HG02610 (cell line): ENCODE measurements at regions not wholly inside any gene's neighbourhood (a gene's known extent, or its start where the extent isn't known, plus 50 kb on each side); places are given as distances from the start of the nearest gene placed in this dataset.
"Not testable (repeated sequence)": the region's sequence is repeated elsewhere in the genome, so short reads cannot be mapped to it uniquely, and the experiment has no call there.

ENCODE experiments used
- ATAC-seq: cut with Tn5 transposase; IDR thresholded peaks from one replicate; pipeline ENCODE4 v1.9.1; 2021; ENCODE audit warnings: mild to moderate bottlenecking, moderate library complexity; ENCODE audit not compliant: unreplicated experiment

GRCh38 chr14:71551291-71551950 is 380.8 kb upstream of the RGS6 start:
- ATAC-seq = no peak

GRCh38 chr14:71552809-71553208 is 379.4 kb upstream of the RGS6 start:
- no peak for ATAC-seq

- no peak for ATAC-seq
Observed at GRCh38 chr14:71553779-71554178, 378.4 kb upstream of the RGS6 start.

DNA sequence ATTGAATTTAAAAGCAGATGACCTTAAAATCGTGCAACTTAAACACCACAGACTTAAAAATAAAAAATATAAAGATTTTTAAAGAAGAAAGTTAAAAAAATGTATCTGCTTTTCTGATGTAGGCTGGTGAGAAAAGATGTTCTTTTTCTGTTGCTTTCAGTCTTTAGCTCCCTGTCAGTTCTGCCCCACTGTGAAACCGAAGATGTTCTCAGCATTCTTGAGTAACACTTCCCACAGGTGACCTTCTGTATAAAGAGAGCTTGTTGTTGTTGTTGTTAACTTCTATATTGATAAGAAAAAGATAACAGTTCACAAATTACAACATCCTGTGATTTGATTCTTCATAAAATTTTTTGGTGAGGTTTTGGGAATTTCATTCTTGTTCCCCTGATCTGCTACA is 377.9 kb upstream of the RGS6 start:
- no peak for ATAC-seq

DNA sequence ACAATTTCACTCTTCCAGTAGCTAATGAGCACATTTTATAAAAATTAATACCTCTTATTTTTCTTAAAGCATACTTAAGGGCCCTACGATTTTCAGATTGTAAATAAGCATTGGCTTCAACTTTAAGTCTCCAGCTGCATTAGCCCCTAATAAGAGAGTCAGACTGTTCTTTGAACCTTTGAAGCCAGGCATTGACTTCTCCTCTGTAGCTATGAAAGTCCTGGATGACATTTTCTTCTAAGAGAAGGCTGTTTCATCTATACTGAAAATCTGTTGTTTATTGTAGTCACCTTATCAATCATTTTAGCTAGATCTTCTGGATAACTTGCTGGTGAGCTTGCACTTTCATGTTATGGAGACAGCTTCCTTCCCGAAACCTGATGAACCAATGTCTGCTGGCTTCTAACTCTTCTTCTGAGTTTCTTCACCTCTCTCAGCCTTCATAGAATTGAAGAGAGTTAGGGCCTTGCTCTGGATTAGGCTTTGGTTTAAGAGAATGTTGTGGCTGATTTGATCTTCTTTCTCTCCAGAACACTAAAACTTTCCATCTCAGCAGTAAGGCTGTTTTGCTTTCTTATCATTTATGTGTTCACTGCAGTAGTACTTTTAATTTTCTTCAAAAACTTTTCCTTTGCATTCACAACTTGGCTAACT is 377.1 kb upstream of the RGS6 start:
- ATAC-seq = peak; percentile 21

DNA sequence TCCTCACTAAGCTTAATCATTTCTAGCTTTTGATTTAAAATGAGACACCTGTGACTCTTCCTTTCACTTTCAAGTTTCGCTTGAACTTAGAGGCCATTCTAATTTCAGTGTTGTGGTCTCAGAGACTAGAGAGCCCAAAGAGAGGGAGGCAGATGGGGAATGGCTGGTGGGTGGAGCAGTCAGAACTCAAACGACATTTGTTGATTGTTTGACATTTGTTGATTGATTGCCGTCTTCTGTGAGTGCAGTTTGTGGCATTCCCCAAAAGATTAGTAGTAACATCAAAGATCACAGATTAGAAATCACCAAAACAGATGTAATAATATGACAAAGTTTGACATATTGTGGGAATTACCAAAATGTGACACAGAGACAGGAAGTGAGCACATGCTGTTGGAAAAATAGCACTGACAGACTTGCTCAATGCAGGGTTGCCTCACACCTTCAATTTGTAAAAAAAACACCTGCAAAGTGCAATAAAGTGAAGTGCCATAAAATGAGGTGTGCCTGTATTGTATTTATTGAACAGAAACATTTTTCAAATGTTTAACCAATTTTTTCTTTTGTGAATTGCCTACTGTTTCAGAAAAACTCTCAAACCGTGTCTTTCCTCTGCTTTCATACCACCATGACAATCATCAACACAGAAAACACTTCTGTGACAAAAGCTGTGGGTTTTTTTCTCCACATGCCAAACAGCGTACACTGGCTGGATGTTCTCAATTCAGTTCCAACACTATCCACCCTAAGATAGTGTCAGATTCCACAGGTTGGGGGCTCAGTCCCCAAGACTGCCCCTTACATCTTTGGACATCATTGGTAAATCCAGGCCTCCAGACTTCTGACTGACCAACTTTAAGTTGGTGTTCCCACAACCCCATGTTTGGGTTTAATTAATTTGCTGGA is 376.3 kb upstream of the RGS6 start:
- ATAC-seq = peak; percentile 88

- ATAC-seq = no peak
Observed at GRCh38 chr14:71556730-71557129, 375.5 kb upstream of the RGS6 start.

DNA sequence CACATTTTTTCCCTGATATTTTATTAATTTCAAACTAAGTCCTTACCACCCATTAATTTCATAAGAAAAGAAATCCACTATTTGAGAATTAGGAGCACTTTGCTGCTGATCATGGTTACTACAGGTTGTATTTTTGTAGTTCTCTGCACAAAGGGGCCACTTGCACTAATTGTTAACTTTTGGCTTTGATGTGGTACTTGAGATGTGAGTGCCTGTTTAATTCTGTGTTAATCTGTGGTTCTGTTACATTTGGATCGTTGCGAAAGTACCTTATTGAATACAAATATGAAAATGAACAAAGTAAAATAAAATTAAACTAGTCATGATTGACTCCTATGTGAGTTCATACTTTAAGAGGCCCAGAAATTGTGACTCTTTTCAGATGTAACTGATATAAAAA is 374.9 kb upstream of the RGS6 start:
- ATAC-seq = no peak

DNA sequence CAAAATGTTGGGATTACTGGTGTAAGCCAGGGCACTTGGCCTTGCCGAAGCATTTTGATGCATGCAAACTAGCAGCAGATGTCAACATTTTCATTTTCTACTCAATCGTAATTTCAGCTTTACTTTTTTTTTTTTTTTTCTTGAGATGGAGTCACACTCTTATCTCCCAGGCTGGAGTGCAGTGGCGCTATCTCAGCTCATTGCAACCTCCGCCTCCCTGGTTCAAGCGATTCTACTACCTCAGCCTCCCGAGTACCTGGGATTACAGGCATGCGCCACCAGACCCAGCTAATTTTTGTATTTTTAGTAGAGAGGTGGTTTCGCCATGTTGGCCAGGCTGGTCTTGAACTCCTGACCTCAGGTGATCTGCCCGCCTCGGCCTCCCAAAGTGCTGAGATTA is 373.3 kb upstream of the RGS6 start:
- ATAC-seq = not testable (repeated sequence)

GRCh38 chr14:71560751-71561150 is 371.5 kb upstream of the RGS6 start:
- ATAC-seq = no peak

DNA sequence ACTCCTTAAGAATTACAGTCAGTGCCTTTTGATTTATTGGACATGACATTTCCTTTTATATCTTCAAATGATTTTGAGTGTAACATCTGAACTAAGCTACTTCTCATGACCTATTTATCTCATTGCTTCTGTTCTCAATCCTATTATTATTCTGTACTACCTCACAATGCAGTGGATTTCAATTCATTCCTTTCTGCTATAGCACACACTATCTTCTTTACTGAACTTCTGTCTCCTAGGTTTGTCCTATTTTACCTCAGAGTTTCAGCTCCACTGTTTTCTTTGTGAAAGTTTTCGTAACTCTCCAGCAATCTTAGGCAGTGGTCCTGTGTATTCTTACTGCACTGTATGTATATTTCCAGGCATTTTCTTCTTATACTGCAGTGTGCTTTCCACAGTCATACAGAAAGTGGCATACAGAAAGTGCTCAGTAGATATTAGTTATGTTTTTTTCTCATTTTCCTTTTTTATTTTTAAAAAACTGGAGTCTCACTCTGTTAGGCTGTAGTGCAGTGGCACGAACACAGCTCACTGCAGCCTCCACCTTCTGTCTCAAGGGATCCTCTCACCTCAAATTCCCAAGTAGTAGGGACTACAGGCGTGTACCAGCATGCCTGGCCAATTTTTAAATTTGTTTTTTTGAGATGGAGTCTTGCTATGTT is 368.6 kb upstream of the RGS6 start:
- ATAC-seq = peak; percentile 69

- ATAC-seq = no peak
Observed at GRCh38 chr14:71566276-71566675, 366.0 kb upstream of the RGS6 start.

DNA sequence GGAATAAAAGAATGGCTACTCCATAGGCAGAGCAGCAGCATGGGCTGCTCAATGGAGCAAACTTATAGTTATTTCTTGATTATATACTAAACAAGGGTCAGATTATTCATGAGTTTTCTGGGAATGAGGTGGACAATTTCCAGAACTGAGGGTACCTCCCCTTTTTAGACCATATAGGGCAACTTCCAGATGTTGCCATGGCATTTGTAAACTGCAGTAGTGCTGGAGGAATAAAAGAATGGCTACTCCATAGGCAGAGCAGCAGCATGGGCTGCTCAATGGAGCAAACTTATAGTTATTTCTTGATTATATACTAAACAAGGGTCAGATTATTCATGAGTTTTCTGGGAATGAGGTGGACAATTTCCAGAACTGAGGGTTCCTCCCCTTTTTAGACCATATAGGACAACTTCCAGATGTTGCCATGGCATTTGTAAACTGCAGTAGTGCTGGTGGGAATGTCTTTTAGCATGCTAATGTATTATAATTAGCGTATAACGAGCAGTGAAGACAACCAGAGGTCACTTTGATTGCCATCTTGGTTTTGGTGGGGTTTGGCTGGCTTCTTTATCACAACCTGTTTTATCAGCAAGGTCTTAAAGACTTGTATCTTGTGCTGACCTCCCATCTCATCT is 364.6 kb upstream of the RGS6 start:
- ATAC-seq = not testable (repeated sequence)

DNA sequence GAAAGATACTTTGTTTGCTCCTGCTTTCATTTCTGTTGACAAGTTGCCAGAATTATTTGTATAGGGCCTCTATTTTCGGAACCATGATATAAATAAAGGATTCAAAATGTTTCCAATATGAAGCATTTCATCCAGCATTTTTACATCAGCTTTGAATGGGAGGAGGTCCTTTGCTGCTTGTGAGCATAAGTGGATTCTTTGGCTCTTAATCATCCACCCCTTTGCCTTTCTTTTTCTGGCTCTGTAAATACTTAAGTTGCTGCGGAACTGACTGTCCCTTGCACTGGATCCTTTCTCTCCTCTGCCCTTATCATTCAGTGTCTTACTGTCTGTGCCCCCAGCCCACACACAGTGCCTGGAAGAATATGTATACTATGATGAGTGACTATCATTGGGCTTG is 357.3 kb upstream of the RGS6 start:
- ATAC-seq = no peak

DNA sequence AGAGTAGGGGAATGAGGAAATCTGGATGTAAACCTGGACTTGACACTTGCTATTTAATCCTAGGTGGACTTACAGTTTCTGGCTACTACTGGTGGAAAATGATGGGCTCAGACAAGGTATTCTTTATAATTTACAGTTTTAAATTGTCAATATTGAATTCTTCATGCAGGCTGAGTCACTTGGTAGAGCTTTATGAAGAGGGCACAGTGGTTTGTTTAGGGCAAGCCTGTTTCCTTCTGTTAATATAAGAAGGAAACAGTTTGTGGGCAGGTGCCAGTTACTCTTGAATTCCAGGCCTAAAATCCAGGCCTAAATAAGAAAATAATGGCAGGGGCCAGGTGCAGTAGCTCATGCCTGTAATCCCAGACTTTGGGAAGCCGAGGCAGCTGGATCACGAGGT is 355.8 kb upstream of the RGS6 start:
- ATAC-seq = no peak

- no peak for ATAC-seq
Observed at GRCh38 chr14:71579331-71579730, 352.9 kb upstream of the RGS6 start.

GRCh38 chr14:71582705-71583104 is 349.5 kb upstream of the RGS6 start:
- no peak for ATAC-seq

DNA sequence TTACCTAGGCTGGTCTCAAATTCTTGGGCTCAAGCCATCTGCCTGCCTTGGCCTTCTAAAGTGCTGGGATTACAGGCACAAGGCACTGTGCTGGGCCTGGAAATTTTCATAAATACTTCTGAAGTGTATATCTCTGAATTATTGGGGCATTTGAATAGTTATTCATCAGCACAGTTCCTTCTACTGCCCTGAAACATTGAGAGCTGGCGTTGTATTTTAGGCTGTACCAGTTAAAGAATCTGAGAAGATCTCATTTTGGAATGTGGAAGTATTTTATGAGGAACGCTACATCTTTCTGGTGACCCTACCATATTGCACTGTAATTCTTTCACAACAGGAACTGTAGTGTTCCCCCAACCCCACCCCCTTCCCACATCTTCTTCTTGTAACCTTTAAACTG is 349.0 kb upstream of the RGS6 start:
- no peak for ATAC-seq

GRCh38 chr14:71583705-71584104 is 348.5 kb upstream of the RGS6 start:
- no peak for ATAC-seq

DNA sequence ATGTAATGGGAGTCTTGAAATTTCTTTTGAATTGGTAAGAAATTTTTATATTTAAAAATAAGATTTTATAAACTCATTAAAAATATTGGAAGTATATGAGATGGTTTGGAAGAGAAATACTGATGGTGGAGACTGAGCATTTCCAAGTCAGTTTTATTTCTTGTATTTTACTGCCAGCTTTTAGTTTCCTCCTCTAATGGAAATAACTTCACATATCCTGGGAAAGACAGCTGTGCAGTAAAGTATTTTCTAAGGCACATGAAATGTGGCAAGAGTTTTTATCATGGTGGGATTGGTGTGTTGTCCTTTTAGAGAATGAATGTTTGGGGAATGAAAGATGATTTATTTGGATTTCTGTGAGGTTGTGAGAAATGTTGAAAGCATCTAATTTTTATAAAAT is 346.9 kb upstream of the RGS6 start:
- no peak for ATAC-seq
